Astrocyte (in vitro differentiated cells and primary cell): ENCODE measurements at regions not wholly inside any gene's neighbourhood (a gene's known extent, or its start where the extent isn't known, plus 50 kb on each side); places are given as distances from the start of the nearest gene placed in this dataset.
"Not testable (repeated sequence)": the region's sequence is repeated elsewhere in the genome, so short reads cannot be mapped to it uniquely, and the experiment has no call there.

Experiments
- DNase-seq: peaks from one replicate; pipeline ENCODE4 v3.0.0-alpha.2; 2010; ENCODE audit warnings: low read depth
- FAIRE-seq: peaks from 2 replicates; lab custom pipeline; 2011; peaks lifted over from hg19 to GRCh38; lab: Jason Lieb, UNC
- H2AFZ ChIP-seq: 2 replicates; pipeline ENCODE4 v1.6.0; 2012; ENCODE audit warnings: low read depth, low read length, inconsistent platforms
- H3K27ac ChIP-seq: 2 replicates; pipeline ENCODE4 v1.5.1; 2011; ENCODE audit warnings: low read depth, low read length, inconsistent platforms
- H3K27me3 ChIP-seq: 2 replicates; pipeline ENCODE4 v1.6.0; 2011; ENCODE audit warnings: low read length, inconsistent platforms; ENCODE audit not compliant: insufficient read depth
- H3K36me3 ChIP-seq: 2 replicates; pipeline ENCODE4 v1.5.1; 2011; ENCODE audit warnings: low read length, inconsistent platforms; ENCODE audit not compliant: insufficient read depth
- H3K4me1 ChIP-seq: 2 replicates; pipeline ENCODE4 v1.5.1; 2011; ENCODE audit warnings: low read length, inconsistent platforms; ENCODE audit not compliant: insufficient read depth
- H3K4me2 ChIP-seq: 2 replicates; pipeline ENCODE4 v1.6.0; 2012; ENCODE audit warnings: low read length, inconsistent platforms
- H3K4me3 ChIP-seq: 2 replicates; pipeline ENCODE4 v1.5.1; 2011; ENCODE audit warnings: low read depth, mild to moderate bottlenecking, low read length, inconsistent platforms; ENCODE audit not compliant: insufficient read depth
- H3K79me2 ChIP-seq: 2 replicates; pipeline ENCODE4 v1.6.0; 2012; ENCODE audit warnings: mild to moderate bottlenecking, low read length, inconsistent platforms; ENCODE audit not compliant: insufficient read depth
- H3K9ac ChIP-seq: 2 replicates; pipeline ENCODE4 v1.6.0; 2012; ENCODE audit warnings: mild to moderate bottlenecking, low read length, inconsistent platforms
- H3K9me3 ChIP-seq: 2 replicates; pipeline ENCODE4 v1.5.1; 2012; ENCODE audit warnings: low read depth, mild to moderate bottlenecking, low read length, inconsistent platforms; ENCODE audit not compliant: insufficient read depth
- H4K20me1 ChIP-seq: 2 replicates; pipeline ENCODE4 v1.6.0; 2012; ENCODE audit warnings: low read length, inconsistent platforms; ENCODE audit not compliant: insufficient read depth
- H3K27ac Mint-ChIP-seq: one replicate; pipeline ENCODE4 v1.8.0; 2021; ENCODE audit warnings: mild to moderate bottlenecking, mixed read lengths; ENCODE audit not compliant: unreplicated experiment
- H3K27me3 Mint-ChIP-seq: one replicate; pipeline ENCODE4 v1.8.0; 2021; ENCODE audit warnings: low read depth, mixed read lengths; ENCODE audit not compliant: unreplicated experiment
- H3K36me3 Mint-ChIP-seq: one replicate; pipeline ENCODE4 v1.8.0; 2021; ENCODE audit warnings: low read depth, mixed read lengths; ENCODE audit not compliant: unreplicated experiment
- H3K4me1 Mint-ChIP-seq: one replicate; pipeline ENCODE4 v1.8.0; 2021; ENCODE audit warnings: low read depth, mixed read lengths; ENCODE audit not compliant: unreplicated experiment
- H3K4me3 Mint-ChIP-seq: one replicate; pipeline ENCODE4 v1.8.0; 2021; ENCODE audit warnings: mild to moderate bottlenecking, moderate library complexity, mixed read lengths; ENCODE audit not compliant: unreplicated experiment
- H3K9me3 Mint-ChIP-seq: one replicate; pipeline ENCODE4 v1.8.0; 2021; ENCODE audit warnings: mild to moderate bottlenecking, mixed read lengths; ENCODE audit not compliant: unreplicated experiment
- EZH2 ChIP-seq: IDR thresholded peaks from 2 replicates; pipeline ENCODE4 v1.6.1; 2012; ENCODE audit warnings: mild to moderate bottlenecking, low read length, inconsistent platforms; ENCODE audit not compliant: insufficient read depth
- TF ChIP-seq, protein P1 (sequence below): IDR thresholded peaks from 2 replicates; pipeline ENCODE4 v1.5.1; 2011; ENCODE audit warnings: low read depth, mild to moderate bottlenecking, inconsistent platforms, low read length, moderate library complexity; ENCODE audit not compliant: insufficient read depth

DNA sequence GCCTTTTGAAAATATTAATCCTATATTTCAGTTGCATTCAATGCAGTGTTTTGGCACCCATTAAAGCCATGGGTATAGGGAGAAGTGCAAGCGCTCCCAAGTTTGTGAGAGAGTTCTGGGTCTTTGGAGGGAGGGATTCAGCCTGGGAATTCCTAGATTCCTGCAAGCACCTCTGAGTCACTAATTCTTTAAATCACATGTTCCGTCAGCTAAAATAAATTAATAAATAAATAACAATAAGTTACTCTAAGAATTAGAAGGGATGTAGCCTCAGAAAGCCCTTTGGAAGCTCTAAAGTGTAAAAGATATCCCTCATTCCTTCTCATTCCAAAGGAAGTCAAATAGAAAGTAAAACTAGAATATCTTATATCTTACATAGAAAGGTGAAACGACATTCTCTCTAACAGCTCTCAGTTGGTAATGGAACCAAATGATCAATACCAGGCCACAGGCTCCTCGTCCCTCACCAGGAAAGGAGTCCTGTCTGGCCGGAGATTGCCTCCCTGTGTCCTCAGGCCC is 222.4 kb upstream of the RBBP8 start:
- H4K20me1 ChIP-seq, result no peaks in the 10 kb centered on the region
- no peaks in the 10 kb centered on the region for H3K27me3 ChIP-seq
- H3K79me2 ChIP-seq, result no peaks in the 10 kb centered on the region
- Mint-ChIP-seq H3K27ac (peak overlapping the region; percentile 95), H3K4me3 (peak overlapping the region; percentile 72), H3K4me1 (peaks cover 41% of the 10 kb centered on the region), H3K27me3 (no peaks in the 10 kb centered on the region), H3K36me3 (no peaks in the 10 kb centered on the region), H3K9me3 (peaks cover 2% of the 10 kb centered on the region)
- peak overlapping the region; percentile 54 for H2AFZ ChIP-seq
- H3K9me3 ChIP-seq, result no peaks in the 10 kb centered on the region
- H3K4me1 ChIP-seq, result peaks cover 29% of the 10 kb centered on the region
- H3K9ac ChIP-seq, result peak overlapping the region; percentile 79
- TF ChIP-seq, protein P1, sequence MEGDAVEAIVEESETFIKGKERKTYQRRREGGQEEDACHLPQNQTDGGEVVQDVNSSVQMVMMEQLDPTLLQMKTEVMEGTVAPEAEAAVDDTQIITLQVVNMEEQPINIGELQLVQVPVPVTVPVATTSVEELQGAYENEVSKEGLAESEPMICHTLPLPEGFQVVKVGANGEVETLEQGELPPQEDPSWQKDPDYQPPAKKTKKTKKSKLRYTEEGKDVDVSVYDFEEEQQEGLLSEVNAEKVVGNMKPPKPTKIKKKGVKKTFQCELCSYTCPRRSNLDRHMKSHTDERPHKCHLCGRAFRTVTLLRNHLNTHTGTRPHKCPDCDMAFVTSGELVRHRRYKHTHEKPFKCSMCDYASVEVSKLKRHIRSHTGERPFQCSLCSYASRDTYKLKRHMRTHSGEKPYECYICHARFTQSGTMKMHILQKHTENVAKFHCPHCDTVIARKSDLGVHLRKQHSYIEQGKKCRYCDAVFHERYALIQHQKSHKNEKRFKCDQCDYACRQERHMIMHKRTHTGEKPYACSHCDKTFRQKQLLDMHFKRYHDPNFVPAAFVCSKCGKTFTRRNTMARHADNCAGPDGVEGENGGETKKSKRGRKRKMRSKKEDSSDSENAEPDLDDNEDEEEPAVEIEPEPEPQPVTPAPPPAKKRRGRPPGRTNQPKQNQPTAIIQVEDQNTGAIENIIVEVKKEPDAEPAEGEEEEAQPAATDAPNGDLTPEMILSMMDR, result no peak
- TF ChIP-seq EZH2, result no peak
- peak overlapping the region; percentile 48 for H3K4me3 ChIP-seq
- FAIRE-seq (no peak), DNase-seq (peak; percentile 50)
- H3K4me2 ChIP-seq, result peak overlapping the region; percentile 82
- H3K27ac ChIP-seq, result peak overlapping the region; percentile 96
- H3K36me3 ChIP-seq, result no peaks in the 10 kb centered on the region

DNA sequence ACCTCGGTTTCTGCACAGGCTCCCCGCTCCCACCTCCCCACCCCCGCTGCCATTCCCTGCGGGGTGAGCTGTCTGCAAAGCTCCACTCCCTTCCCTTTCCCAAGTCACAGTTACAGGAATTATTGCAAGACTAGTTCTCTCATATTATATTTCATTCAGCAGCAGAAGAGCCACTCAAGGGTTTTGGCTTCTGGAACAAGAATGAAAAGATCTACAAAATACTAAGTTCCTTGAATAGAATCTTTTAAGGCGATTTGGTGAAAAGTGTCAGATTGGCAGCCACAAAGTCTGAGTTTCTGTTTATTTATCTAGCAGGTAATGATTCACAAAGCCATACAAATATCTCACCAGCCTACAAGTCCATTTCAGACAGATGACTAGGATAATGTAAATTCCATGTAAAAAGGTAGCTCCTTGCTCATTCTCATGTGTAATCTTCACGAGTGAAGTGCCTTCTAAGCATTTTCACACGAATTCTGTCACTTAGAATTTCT is 221.9 kb upstream of the RBBP8 start:
- Mint-ChIP-seq H3K9me3 (no peaks in the 10 kb centered on the region), H3K36me3 (no peaks in the 10 kb centered on the region), H3K27me3 (no peaks in the 10 kb centered on the region), H3K27ac (peak overlapping the region; percentile 95), H3K4me3 (peak overlapping the region; percentile 72), H3K4me1 (peaks cover 39% of the 10 kb centered on the region)
- peak; percentile 13 for FAIRE-seq
- Histone ChIP-seq H3K36me3 (no peaks in the 10 kb centered on the region), H4K20me1 (no peaks in the 10 kb centered on the region), H3K9ac (peak overlapping the region; percentile 79), H3K27me3 (no peaks in the 10 kb centered on the region), H3K79me2 (no peaks in the 10 kb centered on the region), H3K27ac (peak overlapping the region; percentile 96), H3K4me3 (peak overlapping the region; percentile 48), H3K4me2 (peak overlapping the region; percentile 82), H3K9me3 (no peaks in the 10 kb centered on the region), H2AFZ (peak overlapping the region; percentile 54), H3K4me1 (peaks cover 29% of the 10 kb centered on the region)
- TF ChIP-seq, protein P1, result no peak
- no peak for TF ChIP-seq EZH2
- peak; percentile 84 for DNase-seq

DNA sequence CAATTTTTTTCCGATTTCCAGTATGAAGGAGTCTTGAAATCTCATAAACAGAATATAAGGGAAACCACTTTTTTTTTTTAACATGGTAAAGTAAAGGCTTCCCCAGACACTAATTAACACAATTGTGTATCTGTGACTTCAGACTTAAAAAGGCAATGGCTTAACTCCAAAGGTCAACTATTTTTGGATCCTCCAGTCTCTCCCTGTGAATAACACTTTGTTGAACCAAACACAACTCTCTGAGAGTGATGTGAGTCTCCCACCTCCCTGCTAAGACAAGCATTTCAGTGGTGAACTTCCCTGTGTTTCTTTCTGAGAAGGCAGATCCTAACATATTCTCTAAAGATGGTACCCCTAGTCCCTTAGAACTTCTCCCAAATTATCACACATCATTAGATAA is 219.6 kb upstream of the RBBP8 start:
- peak overlapping the region; percentile 78 for H3K27ac Mint-ChIP-seq
- Histone ChIP-seq H3K4me2 (no peak overlapping the region), H3K9ac (no peak overlapping the region), H4K20me1 (no peaks in the 10 kb centered on the region), H3K36me3 (no peaks in the 10 kb centered on the region), H3K27ac (no peak overlapping the region), H3K27me3 (no peaks in the 10 kb centered on the region), H3K9me3 (no peaks in the 10 kb centered on the region), H2AFZ (peak overlapping the region; percentile 8), H3K4me1 (peaks cover 29% of the 10 kb centered on the region), H3K79me2 (no peaks in the 10 kb centered on the region), H3K4me3 (no peak overlapping the region)
- TF ChIP-seq, protein P1, result no peak
- TF ChIP-seq EZH2, result no peak
- DNase-seq (peak; percentile 49), FAIRE-seq (no peak)
- H3K36me3 Mint-ChIP-seq, result no peaks in the 10 kb centered on the region
- no peak overlapping the region for H3K4me3 Mint-ChIP-seq
- no peaks in the 10 kb centered on the region for H3K27me3 Mint-ChIP-seq
- no peaks in the 10 kb centered on the region for H3K9me3 Mint-ChIP-seq
- H3K4me1 Mint-ChIP-seq, result peaks cover 36% of the 10 kb centered on the region

DNA sequence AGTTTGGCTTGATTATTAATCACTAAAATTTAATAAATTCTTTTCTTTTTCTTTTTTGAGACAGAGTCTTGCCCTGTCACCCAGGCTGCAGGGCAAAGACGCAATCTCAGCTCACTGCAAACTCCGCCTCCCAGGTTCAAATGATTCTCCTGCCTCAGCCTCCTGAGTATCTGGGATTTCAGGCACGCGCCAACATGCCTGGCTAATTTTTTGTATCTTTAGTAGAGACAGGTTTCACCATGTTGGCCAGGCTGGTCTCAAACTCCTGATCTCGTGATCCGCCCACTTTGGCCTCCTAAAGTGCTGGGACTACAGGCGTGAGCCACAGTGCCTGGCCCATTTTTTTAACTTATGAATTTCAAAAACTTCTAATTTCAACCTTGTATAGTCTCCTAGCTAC is 215.6 kb upstream of the RBBP8 start:
- H3K36me3 ChIP-seq, H3K79me2 ChIP-seq, H3K4me2 ChIP-seq, H3K9ac ChIP-seq, H3K4me1 ChIP-seq, FAIRE-seq, DNase-seq, H3K27ac Mint-ChIP-seq, H3K27me3 ChIP-seq, H3K27ac ChIP-seq, H4K20me1 ChIP-seq, H3K9me3 Mint-ChIP-seq, H3K36me3 Mint-ChIP-seq, H3K27me3 Mint-ChIP-seq, H3K4me3 Mint-ChIP-seq, H3K4me3 ChIP-seq, H3K9me3 ChIP-seq, H2AFZ ChIP-seq: not testable (repeated sequence)
- H3K4me1 Mint-ChIP-seq, result peaks cover 13% of the 10 kb centered on the region
